ENCODE measurements at regions not wholly inside any gene's neighbourhood (a gene's known extent, or its start where the extent isn't known, plus 50 kb on each side); places are given as distances from the start of the nearest gene placed in this dataset.

DNA sequence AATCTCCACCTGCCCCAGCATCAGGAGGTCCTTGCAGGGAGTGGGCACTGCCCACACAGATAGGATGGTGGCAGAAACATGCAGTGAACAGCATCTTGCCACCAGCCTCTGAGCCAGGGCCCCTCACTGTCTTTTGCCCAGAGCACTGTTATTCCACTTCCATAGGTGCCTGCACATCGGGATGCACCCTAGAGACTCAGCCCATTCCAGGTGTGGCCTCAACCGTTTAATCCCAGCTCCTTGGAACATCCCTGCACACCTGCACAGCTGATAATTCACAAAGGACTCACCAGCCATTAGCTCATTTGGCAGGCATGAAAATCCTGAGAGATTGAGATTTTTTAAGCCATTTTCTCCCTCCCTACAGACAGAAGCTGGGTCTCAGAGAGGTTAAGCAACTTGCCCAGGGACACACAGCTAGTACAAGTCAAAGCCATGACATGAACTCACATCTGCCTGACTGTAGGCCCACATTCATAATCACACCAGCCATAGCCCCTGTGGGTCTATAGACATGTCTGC is 116.3 kb downstream of the EFNB1 start:
- Histone ChIP-seq H2AFZ (ENCODE audit: low read length, unreplicated experiment) (no peak overlapping the region), H3K27me3 (ENCODE audit: insufficient read depth, low read length) (no peaks in the 10 kb centered on the region), H3K27ac (ENCODE audit: low read depth, low read length) (peak overlapping the region; percentile 79), H3K79me2 (ENCODE audit: control insufficient read depth, insufficient read depth, low read length, unreplicated experiment) (no peaks in the 10 kb centered on the region), H3K4me3 (ENCODE audit: low read depth, low read length) (no peak overlapping the region), H3K4me1 (ENCODE audit: control insufficient read depth, insufficient read depth, low read length, unreplicated experiment) (peaks cover 25% of the 10 kb centered on the region), H3K36me3 (ENCODE audit: insufficient read depth, low read length) (no peaks in the 10 kb centered on the region)

DNA sequence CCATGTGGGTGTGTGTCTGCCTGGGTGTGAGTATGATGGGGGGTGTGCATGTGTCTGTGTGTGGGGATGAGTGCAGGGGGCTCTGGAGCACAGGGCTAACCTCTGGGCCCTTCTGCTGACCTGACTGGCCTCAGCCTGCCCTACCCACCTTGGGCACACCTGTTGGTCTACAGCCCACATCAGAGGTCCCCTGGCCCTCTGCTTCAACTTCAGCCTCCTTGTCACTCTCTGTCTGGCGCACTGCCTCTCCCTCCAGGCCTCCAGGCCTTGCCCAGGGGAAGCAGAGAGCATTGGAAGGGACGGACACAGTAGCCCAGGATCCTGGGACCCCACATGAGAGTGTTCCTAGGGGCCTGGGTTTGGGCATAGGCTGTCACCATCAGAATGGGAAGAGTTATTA is 115.4 kb downstream of the EFNB1 start:
- Histone ChIP-seq H3K79me2 (ENCODE audit: control insufficient read depth, insufficient read depth, low read length, unreplicated experiment) (no peaks in the 10 kb centered on the region), H2AFZ (ENCODE audit: low read length, unreplicated experiment) (no peak overlapping the region), H3K27ac (ENCODE audit: low read depth, low read length) (no peak overlapping the region), H3K4me1 (ENCODE audit: control insufficient read depth, insufficient read depth, low read length, unreplicated experiment) (peaks cover 29% of the 10 kb centered on the region), H3K36me3 (ENCODE audit: insufficient read depth, low read length) (no peaks in the 10 kb centered on the region), H3K27me3 (ENCODE audit: insufficient read depth, low read length) (no peaks in the 10 kb centered on the region), H3K4me3 (ENCODE audit: low read depth, low read length) (no peak overlapping the region)

DNA sequence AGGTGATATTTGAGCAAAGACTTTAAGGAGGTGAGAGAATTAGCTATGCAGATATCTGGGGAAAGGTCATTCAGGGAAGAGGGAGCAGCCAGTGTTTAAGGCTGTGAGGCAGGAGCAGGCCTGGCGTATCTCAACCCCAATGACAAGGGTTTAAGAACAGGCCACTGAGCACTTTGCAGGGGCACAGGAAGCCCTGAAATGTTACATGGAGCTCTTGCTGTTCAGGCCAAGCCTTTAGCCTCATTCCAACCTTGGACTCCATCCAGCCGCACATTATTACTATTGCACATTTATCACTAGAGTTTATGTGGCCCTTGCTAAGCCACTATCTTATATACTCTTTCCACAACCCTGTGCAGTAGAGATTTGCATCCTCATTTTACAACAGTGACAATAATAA is 114.0 kb downstream of the EFNB1 start:
- H3K4me1 ChIP-seq (ENCODE audit: control insufficient read depth, insufficient read depth, low read length, unreplicated experiment): peaks cover 42% of the 10 kb centered on the region
- H3K4me3 ChIP-seq (ENCODE audit: low read depth, low read length): no peak overlapping the region
- H3K79me2 ChIP-seq (ENCODE audit: control insufficient read depth, insufficient read depth, low read length, unreplicated experiment): no peaks in the 10 kb centered on the region
- H2AFZ ChIP-seq (ENCODE audit: low read length, unreplicated experiment): no peak overlapping the region
- no peaks in the 10 kb centered on the region for H3K27me3 ChIP-seq (ENCODE audit: insufficient read depth, low read length)
- no peaks in the 10 kb centered on the region for H3K36me3 ChIP-seq (ENCODE audit: insufficient read depth, low read length)
- no peak overlapping the region for H3K27ac ChIP-seq (ENCODE audit: low read depth, low read length)

DNA sequence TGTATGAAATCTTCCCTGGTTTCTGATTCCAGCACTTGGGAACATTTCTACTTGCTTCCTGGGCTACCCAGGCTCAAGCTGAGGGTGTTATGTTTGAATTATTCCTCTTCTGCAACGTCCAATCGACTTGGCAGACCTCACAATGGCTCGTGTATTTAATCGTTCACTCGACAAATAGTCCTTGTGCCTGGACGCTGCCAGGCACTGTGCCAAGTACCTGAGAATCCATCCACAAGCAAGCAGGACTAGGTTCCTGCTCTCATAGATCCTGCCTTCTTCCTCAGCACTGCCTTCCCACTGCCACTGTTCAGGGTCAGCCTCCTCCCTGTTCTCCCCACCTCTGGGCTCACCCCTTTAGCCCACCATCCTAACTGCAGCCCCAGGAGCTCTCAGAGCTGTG is 113.3 kb downstream of the EFNB1 start:
- no peaks in the 10 kb centered on the region for H3K36me3 ChIP-seq (ENCODE audit: insufficient read depth, low read length)
- peaks cover 47% of the 10 kb centered on the region for H3K4me1 ChIP-seq (ENCODE audit: control insufficient read depth, insufficient read depth, low read length, unreplicated experiment)
- no peaks in the 10 kb centered on the region for H3K79me2 ChIP-seq (ENCODE audit: control insufficient read depth, insufficient read depth, low read length, unreplicated experiment)
- no peaks in the 10 kb centered on the region for H3K27me3 ChIP-seq (ENCODE audit: insufficient read depth, low read length)
- H3K27ac ChIP-seq (ENCODE audit: low read depth, low read length): no peak overlapping the region
- no peak overlapping the region for H3K4me3 ChIP-seq (ENCODE audit: low read depth, low read length)
- H2AFZ ChIP-seq (ENCODE audit: low read length, unreplicated experiment): no peak overlapping the region

DNA sequence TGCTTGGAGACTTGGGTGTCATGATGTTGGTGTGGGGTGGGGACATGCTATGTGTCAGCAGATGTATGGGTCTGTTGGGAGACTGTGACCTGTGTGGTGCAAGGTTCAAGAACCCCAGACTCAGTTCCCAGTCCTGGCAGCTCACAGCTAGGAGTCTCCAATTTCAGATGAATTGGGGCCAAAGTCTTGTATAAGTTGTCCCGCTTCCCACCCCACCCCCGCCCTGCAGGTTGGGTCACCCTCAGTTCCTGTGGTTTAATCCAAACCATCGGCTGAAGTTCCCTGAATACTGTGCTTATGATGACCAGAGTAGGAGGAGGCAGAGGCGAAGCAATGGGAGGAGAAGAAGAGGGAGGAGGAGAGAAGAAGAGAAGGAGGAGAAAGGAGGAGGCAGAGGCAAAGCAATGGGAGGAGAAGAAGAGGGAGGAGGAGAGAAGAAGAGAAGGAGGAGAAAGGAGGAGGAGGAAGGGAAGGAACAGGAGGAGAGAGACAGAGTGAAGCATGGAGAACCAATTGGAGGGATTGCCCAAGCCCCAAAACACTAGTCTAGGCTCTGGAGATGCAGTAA is 112.6 kb downstream of the EFNB1 start:
- Histone ChIP-seq H3K36me3 (ENCODE audit: insufficient read depth, low read length) (no peaks in the 10 kb centered on the region), H3K4me3 (ENCODE audit: low read depth, low read length) (no peak overlapping the region), H2AFZ (ENCODE audit: low read length, unreplicated experiment) (no peak overlapping the region), H3K27ac (ENCODE audit: low read depth, low read length) (no peak overlapping the region), H3K79me2 (ENCODE audit: control insufficient read depth, insufficient read depth, low read length, unreplicated experiment) (no peaks in the 10 kb centered on the region), H3K4me1 (ENCODE audit: control insufficient read depth, insufficient read depth, low read length, unreplicated experiment) (peaks cover 51% of the 10 kb centered on the region), H3K27me3 (ENCODE audit: insufficient read depth, low read length) (no peaks in the 10 kb centered on the region)

DNA sequence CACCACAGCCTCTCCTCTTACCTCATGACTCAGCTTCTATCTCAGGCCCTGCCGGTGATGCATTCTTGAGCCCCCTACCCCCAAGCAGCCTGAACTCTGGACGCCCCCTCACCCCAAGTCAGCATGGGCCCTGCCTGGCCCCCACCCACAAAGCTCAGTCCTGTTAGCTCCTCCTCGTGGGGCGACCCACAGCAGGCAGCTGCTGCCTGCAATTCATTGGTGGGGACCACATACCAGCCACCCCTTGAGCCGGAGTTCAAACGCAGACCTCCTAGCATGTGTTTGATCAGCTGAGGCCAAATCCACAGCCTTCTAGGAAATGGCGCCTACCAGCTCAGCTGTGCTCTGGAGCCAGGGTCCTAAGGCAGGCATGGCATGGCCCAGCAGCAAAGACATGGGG is 111.8 kb downstream of the EFNB1 start:
- Histone ChIP-seq H3K36me3 (ENCODE audit: insufficient read depth, low read length) (no peaks in the 10 kb centered on the region), H3K27ac (ENCODE audit: low read depth, low read length) (no peak overlapping the region), H3K27me3 (ENCODE audit: insufficient read depth, low read length) (no peaks in the 10 kb centered on the region), H3K4me1 (ENCODE audit: control insufficient read depth, insufficient read depth, low read length, unreplicated experiment) (peaks cover 43% of the 10 kb centered on the region), H3K79me2 (ENCODE audit: control insufficient read depth, insufficient read depth, low read length, unreplicated experiment) (no peaks in the 10 kb centered on the region), H2AFZ (ENCODE audit: low read length, unreplicated experiment) (no peak overlapping the region), H3K4me3 (ENCODE audit: low read depth, low read length) (no peak overlapping the region)

DNA sequence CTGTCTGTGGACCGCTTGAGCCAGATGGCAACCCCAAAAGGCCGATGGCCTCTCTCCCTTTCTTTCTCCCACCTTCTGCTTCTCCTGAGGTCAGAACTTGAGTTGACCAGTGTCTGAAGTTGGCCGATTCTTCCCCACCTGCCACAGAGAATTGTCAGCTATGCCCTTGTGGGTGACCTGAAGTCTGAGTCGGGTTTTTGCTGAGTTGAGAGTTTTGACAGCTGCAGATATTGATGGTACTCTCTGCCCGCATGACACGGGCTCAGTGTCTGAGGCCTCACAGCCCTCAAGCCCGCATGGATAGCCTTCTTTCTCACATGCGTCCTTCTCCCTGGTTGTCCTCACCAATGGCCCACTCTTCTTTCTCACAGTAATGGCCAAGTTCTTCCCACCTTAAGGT is 111.0 kb downstream of the EFNB1 start:
- Histone ChIP-seq H2AFZ (ENCODE audit: low read length, unreplicated experiment) (no peak overlapping the region), H3K79me2 (ENCODE audit: control insufficient read depth, insufficient read depth, low read length, unreplicated experiment) (no peaks in the 10 kb centered on the region), H3K4me1 (ENCODE audit: control insufficient read depth, insufficient read depth, low read length, unreplicated experiment) (peaks cover 40% of the 10 kb centered on the region), H3K4me3 (ENCODE audit: low read depth, low read length) (no peak overlapping the region), H3K27me3 (ENCODE audit: insufficient read depth, low read length) (no peaks in the 10 kb centered on the region), H3K36me3 (ENCODE audit: insufficient read depth, low read length) (no peaks in the 10 kb centered on the region), H3K27ac (ENCODE audit: low read depth, low read length) (no peak overlapping the region)

DNA sequence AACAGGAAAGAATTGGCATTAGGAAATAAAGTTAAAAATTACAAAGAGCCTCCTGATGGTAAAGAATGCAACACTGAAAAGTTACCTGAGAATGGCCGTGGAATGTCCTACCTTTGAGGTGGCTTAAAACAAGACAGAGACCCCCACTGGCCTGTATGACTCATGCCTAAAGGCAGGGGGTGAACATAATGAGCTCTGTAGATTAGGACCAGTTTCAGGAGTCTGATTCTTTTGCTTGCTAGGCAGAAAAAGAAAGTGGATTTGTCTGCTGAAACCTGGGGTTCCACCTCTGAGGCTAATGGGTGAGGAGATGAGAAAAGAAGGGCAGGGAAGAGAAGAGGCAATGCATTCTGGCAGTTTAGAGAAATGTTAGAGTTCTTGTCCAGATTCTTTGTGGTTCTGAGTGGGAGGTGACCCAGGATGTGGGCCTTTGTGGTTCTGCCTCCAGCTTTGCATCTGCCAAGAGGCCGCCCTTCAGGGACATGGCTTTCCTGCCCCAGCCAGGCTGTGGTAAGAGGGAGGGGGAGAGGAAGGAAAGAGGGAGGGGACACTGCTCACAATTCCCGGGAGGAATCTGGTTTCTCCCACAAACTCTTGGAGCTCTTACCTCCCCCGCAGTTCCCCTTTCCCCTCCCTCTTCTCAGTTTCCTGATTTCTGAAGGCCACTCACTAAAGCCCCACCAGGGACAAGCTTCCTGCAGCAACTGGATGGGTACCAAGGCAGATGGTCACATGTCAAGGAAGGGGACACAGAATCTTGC is 109.6 kb downstream of the EFNB1 start:
- Histone ChIP-seq H3K36me3 (ENCODE audit: insufficient read depth, low read length) (no peaks in the 10 kb centered on the region), H2AFZ (ENCODE audit: low read length, unreplicated experiment) (no peak overlapping the region), H3K79me2 (ENCODE audit: control insufficient read depth, insufficient read depth, low read length, unreplicated experiment) (no peaks in the 10 kb centered on the region), H3K27ac (ENCODE audit: low read depth, low read length) (peak overlapping the region; percentile 35), H3K4me1 (ENCODE audit: control insufficient read depth, insufficient read depth, low read length, unreplicated experiment) (peaks cover 44% of the 10 kb centered on the region), H3K27me3 (ENCODE audit: insufficient read depth, low read length) (no peaks in the 10 kb centered on the region), H3K4me3 (ENCODE audit: low read depth, low read length) (no peak overlapping the region)

DNA sequence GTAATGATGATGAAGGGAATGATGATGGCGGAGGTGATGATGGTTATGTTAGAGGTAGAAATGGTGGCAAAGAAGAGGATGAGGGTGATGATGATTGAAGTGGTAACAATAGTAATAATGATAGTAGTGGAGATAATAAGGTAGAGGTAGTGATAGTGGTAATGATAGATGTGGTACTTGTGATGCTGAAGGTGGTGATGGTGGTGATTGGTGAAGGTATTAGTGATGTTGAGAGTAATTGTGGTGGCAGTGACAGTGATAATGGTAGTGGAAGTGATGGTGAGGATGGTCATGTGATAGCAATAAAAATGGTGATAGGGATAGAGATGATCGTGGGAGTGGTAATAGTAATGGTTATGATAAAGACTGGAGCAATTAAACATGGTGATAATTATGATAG is 108.8 kb downstream of the EFNB1 start:
- Histone ChIP-seq H3K4me3 (ENCODE audit: low read depth, low read length) (no peak overlapping the region), H3K4me1 (ENCODE audit: control insufficient read depth, insufficient read depth, low read length, unreplicated experiment) (peaks cover 48% of the 10 kb centered on the region), H2AFZ (ENCODE audit: low read length, unreplicated experiment) (no peak overlapping the region), H3K36me3 (ENCODE audit: insufficient read depth, low read length) (no peaks in the 10 kb centered on the region), H3K79me2 (ENCODE audit: control insufficient read depth, insufficient read depth, low read length, unreplicated experiment) (no peaks in the 10 kb centered on the region), H3K27ac (ENCODE audit: low read depth, low read length) (no peak overlapping the region), H3K27me3 (ENCODE audit: insufficient read depth, low read length) (no peaks in the 10 kb centered on the region)

DNA sequence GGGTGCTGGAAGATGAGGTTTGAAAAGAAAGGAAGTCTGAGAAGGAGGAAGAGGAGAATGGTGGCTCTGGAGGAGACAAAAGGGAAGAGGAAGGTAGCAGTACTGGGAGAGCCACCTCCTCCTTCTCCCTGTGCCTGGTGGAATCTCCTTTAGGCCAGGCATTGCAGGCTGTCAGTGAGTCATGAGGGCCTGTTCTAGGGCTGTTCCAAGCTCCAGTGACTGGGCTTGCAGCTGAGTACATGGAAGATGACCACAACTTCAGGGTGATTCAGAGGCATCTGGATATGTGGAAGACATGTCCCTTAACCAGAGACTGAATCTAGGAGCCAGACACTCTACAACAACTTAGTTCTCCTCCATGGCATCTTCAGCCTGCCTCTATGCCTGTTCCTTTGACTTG is 107.8 kb downstream of the EFNB1 start:
- no peaks in the 10 kb centered on the region for H3K36me3 ChIP-seq (ENCODE audit: insufficient read depth, low read length)
- no peak overlapping the region for H2AFZ ChIP-seq (ENCODE audit: low read length, unreplicated experiment)
- no peaks in the 10 kb centered on the region for H3K79me2 ChIP-seq (ENCODE audit: control insufficient read depth, insufficient read depth, low read length, unreplicated experiment)
- H3K4me3 ChIP-seq (ENCODE audit: low read depth, low read length): no peak overlapping the region
- no peaks in the 10 kb centered on the region for H3K27me3 ChIP-seq (ENCODE audit: insufficient read depth, low read length)
- peak overlapping the region; percentile 50 for H3K27ac ChIP-seq (ENCODE audit: low read depth, low read length)
- H3K4me1 ChIP-seq (ENCODE audit: control insufficient read depth, insufficient read depth, low read length, unreplicated experiment): peaks cover 57% of the 10 kb centered on the region

DNA sequence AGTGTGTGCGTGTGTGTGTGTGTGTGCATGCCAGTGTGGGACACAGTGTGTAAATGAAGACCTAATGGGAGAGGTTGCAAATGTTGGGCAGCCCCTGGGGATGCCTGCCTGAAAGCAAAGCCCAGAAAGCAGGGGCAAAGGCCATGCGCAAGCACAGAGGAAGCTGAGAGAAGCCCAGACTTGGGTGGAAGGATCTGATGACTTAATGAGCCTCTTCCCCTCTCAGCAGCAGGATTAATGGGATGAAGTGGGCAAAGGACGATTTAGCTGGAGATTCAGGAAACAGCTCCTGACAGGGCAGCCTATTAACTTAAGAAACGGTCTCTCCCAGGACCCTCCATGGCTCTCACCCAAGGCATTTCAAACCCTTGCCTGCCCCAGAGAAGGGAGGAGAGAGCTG is 107.3 kb downstream of the EFNB1 start:
- Histone ChIP-seq H3K27ac (ENCODE audit: low read depth, low read length) (peak overlapping the region; percentile 50; the same call in 1 of the 2 replicates), H3K27me3 (ENCODE audit: insufficient read depth, low read length) (no peaks in the 10 kb centered on the region), H3K79me2 (ENCODE audit: control insufficient read depth, insufficient read depth, low read length, unreplicated experiment) (no peaks in the 10 kb centered on the region), H3K36me3 (ENCODE audit: insufficient read depth, low read length) (no peaks in the 10 kb centered on the region), H2AFZ (ENCODE audit: low read length, unreplicated experiment) (no peak overlapping the region), H3K4me3 (ENCODE audit: low read depth, low read length) (no peak overlapping the region), H3K4me1 (ENCODE audit: control insufficient read depth, insufficient read depth, low read length, unreplicated experiment) (peaks cover 61% of the 10 kb centered on the region)
